ENCODE measurements at regions not wholly inside any gene's neighbourhood (a gene's known extent, or its start where the extent isn't known, plus 50 kb on each side); places are given as distances from the start of the nearest gene placed in this dataset.

DNA sequence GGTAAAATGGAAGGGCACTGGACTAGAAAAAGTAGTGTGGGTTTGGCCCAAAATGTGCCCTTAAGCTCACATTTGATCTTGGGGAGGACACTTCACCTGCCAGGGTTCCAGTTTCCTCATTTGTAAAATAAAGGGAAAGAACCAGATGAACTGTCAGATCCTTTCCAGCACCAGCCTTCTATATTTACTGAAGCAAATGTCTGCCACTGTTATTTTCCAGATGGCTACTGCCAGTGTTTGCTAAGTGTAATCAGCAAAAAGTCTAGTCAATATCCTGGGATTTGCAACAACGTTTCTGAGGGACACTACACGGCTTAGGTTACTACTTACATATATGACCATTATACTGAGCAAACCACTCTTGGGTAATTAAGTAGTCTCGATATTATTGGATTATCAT is 340.3 kb downstream of the KCNN2 start:
- no peak for TF ChIP-seq RXRA (IDR thresholded peaks at IDR 0.05)
- TF ChIP-seq, protein P1, sequence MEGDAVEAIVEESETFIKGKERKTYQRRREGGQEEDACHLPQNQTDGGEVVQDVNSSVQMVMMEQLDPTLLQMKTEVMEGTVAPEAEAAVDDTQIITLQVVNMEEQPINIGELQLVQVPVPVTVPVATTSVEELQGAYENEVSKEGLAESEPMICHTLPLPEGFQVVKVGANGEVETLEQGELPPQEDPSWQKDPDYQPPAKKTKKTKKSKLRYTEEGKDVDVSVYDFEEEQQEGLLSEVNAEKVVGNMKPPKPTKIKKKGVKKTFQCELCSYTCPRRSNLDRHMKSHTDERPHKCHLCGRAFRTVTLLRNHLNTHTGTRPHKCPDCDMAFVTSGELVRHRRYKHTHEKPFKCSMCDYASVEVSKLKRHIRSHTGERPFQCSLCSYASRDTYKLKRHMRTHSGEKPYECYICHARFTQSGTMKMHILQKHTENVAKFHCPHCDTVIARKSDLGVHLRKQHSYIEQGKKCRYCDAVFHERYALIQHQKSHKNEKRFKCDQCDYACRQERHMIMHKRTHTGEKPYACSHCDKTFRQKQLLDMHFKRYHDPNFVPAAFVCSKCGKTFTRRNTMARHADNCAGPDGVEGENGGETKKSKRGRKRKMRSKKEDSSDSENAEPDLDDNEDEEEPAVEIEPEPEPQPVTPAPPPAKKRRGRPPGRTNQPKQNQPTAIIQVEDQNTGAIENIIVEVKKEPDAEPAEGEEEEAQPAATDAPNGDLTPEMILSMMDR (IDR thresholded peaks at IDR 0.05; ENCODE audit: low read depth, low read length, missing input control) = no peak
- no peak for TF ChIP-seq REST (IDR thresholded peaks at IDR 0.05)
- no peak for TF ChIP-seq GABPA (IDR thresholded peaks at IDR 0.05 in 1 of 2, conservative IDR thresholded peaks at IDR 0.05 in 1 of 2)
- TF ChIP-seq JUND (IDR thresholded peaks at IDR 0.05) = no peak
- no peak for TF ChIP-seq TAF1 (conservative IDR thresholded peaks at IDR 0.05)
- no peak for TF ChIP-seq ZBTB33 (IDR thresholded peaks at IDR 0.05)
- no peak for TF ChIP-seq NR2F2 (IDR thresholded peaks at IDR 0.05)
- TF ChIP-seq SP1 (IDR thresholded peaks at IDR 0.05) = no peak
- no peak for TF ChIP-seq MAX (IDR thresholded peaks at IDR 0.05)
- no peak for TF ChIP-seq FOXA2 (IDR thresholded peaks at IDR 0.05)
- TF ChIP-seq ATF3 (IDR thresholded peaks at IDR 0.05) = no peak
- TF ChIP-seq FOXA1 (IDR thresholded peaks at IDR 0.05) = no peak

Data from liver (tissue), 3 donors.